Suprapubic skin (tissue), 4 donors: ENCODE measurements at regions not wholly inside any gene's neighbourhood (a gene's known extent, or its start where the extent isn't known, plus 50 kb on each side); places are given as distances from the start of the nearest gene placed in this dataset.

Experiments used
- DNase-seq, 2 donors: peaks; one replicate each; pipeline ENCODE4 v3.0.0-alpha.2; 2019; ENCODE audit warnings: low spot score in 2 of 2
- H3K27ac ChIP-seq: fragments of 200-600 bp; sonication (generic); one replicate; pipeline ENCODE4 v1.5.1; 2019
- H3K27me3 ChIP-seq: fragments of 200-600 bp; sonication (generic); one replicate; pipeline ENCODE4 v1.5.1; 2019
- H3K36me3 ChIP-seq: fragments of 200-600 bp; sonication (generic); one replicate; pipeline ENCODE4 v1.5.1; 2019
- H3K4me1 ChIP-seq: fragments of 200-600 bp; sonication (generic); one replicate; pipeline ENCODE4 v1.5.1; 2019
- H3K4me3 ChIP-seq: fragments of 200-600 bp; sonication (generic); one replicate; pipeline ENCODE4 v1.5.1; 2019; ENCODE audit warnings: mild to moderate bottlenecking
- H3K9me3 ChIP-seq: fragments of 200-600 bp; sonication (generic); one replicate; pipeline ENCODE4 v1.5.1; 2019
- EP300 ChIP-seq: sonication (generic); formaldehyde crosslinking; IDR thresholded peaks from one replicate; pipeline ENCODE4 v1.6.1; 2017; ENCODE audit warnings: antibody characterized with exemption
- POLR2A ChIP-seq, 2 donors: fragments of 450-650 bp; IDR thresholded peaks; one replicate each; pipeline ENCODE4 v1.6.1; 2017; ENCODE audit warnings: antibody characterized with exemption in 2 of 2, mild to moderate bottlenecking in 2 of 2, moderate library complexity in 2 of 2
- POLR2AphosphoS5 ChIP-seq, 3 donors: sonication (generic); formaldehyde crosslinking; IDR thresholded peaks; one replicate each; pipeline ENCODE4 v1.6.1; 2017; ENCODE audit warnings: antibody characterized with exemption in 3 of 3
- WGBS: methylation state at CpG from one replicate; pipeline ENCODE4 v1.1.5; 2018; 5-methylcytosine and 5-hydroxymethylcytosine counted together
- TF ChIP-seq, protein P1 (sequence below), 2 donors: fragments of 200-600 bp in 1 of 2; fragments of 450-650 bp in 1 of 2; sonication (generic) in 1 of 2; IDR thresholded peaks; one replicate each; pipeline ENCODE4 v1.5.1; 2016 to 2019; ENCODE audit warnings: antibody characterized with exemption in 2 of 2, mild to moderate bottlenecking in 1 of 2, moderate library complexity in 1 of 2

DNA sequence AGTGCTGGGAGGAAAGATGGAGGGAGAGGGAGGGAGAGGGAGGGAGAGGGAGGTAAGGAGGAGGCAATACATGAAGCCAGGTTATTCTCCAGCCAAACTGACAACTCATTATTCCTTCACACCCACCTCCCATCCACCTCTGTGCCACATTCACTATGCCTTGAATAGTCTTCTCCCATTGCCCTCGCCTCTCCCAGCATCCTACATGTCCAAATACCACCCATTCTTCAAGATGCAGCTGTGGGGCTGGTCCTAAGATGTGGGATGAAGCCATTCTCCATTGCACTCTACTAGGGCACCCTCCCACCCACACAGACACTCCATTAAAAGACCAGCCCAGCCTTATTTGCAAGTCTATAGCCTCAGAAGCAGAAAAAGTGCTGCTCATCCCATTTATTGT is 165.8 kb downstream of the RRAGC start:
- TF ChIP-seq POLR2A (IDR thresholded peaks at IDR 0.05) (no peak), EP300 (no peak), POLR2AphosphoS5 (IDR thresholded peaks at IDR 0.05) (no peak)
- Histone ChIP-seq H3K27me3 (peaks cover 4% of the 10 kb centered on the region), H3K9me3 (no peaks in the 10 kb centered on the region), H3K27ac (no peak overlapping the region), H3K4me1 (no peaks in the 10 kb centered on the region), H3K36me3 (no peaks in the 10 kb centered on the region), H3K4me3 (no peak overlapping the region)
- DNase-seq: no peak
- 73% methylated on average over 1 of the region's 1 CpG for WGBS

DNA sequence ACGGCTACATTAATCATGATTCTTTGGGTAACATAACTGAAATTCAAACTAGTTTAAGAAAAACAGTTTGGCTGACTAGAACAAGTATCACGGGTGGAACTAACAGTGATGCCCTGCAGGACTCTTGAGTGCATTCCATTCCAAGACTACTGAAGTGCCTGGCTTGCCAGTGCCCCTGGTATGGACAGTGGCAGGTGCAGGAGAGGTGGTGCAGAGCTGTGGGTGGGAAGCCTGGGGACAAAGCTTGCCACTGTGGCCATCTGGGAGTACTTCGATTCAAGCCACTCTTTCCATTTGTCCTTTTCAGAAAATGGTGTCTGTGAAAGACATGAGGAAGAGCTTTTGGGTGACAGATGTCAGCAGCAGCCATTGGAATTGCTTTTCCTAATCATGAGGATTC is 166.5 kb downstream of the RRAGC start:
- H3K4me3 ChIP-seq: no peak overlapping the region
- no peaks in the 10 kb centered on the region for H3K4me1 ChIP-seq
- 71% methylated on average over 3 of the region's 3 CpGs for WGBS
- DNase-seq: no peak
- H3K9me3 ChIP-seq: no peaks in the 10 kb centered on the region
- H3K36me3 ChIP-seq: no peaks in the 10 kb centered on the region
- TF ChIP-seq POLR2A (IDR thresholded peaks at IDR 0.05): no peak
- no peak for TF ChIP-seq POLR2AphosphoS5 (IDR thresholded peaks at IDR 0.05)
- TF ChIP-seq, protein P1, sequence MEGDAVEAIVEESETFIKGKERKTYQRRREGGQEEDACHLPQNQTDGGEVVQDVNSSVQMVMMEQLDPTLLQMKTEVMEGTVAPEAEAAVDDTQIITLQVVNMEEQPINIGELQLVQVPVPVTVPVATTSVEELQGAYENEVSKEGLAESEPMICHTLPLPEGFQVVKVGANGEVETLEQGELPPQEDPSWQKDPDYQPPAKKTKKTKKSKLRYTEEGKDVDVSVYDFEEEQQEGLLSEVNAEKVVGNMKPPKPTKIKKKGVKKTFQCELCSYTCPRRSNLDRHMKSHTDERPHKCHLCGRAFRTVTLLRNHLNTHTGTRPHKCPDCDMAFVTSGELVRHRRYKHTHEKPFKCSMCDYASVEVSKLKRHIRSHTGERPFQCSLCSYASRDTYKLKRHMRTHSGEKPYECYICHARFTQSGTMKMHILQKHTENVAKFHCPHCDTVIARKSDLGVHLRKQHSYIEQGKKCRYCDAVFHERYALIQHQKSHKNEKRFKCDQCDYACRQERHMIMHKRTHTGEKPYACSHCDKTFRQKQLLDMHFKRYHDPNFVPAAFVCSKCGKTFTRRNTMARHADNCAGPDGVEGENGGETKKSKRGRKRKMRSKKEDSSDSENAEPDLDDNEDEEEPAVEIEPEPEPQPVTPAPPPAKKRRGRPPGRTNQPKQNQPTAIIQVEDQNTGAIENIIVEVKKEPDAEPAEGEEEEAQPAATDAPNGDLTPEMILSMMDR (IDR thresholded peaks at IDR 0.05): no peak
- TF ChIP-seq EP300: no peak
- peaks cover 7% of the 10 kb centered on the region for H3K27me3 ChIP-seq
- no peak overlapping the region for H3K27ac ChIP-seq

DNA sequence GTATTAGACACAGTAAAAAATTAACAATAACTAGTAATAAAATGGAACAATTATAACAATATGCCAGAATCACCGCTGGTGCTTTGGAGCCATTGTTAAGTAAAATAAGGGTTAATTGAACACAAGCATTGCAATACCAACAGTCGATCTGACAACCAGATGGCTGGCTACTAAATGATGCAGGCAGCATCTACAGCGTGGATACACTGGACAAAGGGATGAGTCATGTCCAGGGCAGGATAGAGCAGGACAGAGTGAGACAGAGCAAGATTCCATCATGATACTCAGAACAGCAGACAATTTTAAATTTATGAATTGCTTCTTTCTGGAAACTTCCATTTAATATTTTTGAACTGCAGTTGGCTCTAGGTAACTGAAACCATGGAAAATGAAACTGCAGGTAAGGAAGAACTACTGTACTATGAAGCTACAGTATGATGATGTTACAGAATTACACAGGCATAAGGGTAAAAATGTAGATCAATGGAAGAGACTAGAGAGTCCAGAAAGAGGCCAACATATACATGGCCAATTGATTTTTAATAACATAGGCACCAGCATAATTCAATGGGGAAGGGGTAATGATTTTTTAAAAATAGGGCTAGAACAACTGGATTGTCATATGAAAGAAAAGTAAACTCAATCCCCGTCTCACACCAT is 168.7 kb downstream of the RRAGC start:
- H3K27me3 ChIP-seq: peaks cover 12% of the 10 kb centered on the region
- no peaks in the 10 kb centered on the region for H3K36me3 ChIP-seq
- no peak overlapping the region for H3K4me3 ChIP-seq
- DNase-seq: no peak
- no peak for TF ChIP-seq POLR2AphosphoS5 (IDR thresholded peaks at IDR 0.05)
- TF ChIP-seq, protein P1 (IDR thresholded peaks at IDR 0.05): no peak
- no peaks in the 10 kb centered on the region for H3K9me3 ChIP-seq
- no peak overlapping the region for H3K27ac ChIP-seq
- 66% methylated on average over 4 of the region's 4 CpGs for WGBS
- no peaks in the 10 kb centered on the region for H3K4me1 ChIP-seq

DNA sequence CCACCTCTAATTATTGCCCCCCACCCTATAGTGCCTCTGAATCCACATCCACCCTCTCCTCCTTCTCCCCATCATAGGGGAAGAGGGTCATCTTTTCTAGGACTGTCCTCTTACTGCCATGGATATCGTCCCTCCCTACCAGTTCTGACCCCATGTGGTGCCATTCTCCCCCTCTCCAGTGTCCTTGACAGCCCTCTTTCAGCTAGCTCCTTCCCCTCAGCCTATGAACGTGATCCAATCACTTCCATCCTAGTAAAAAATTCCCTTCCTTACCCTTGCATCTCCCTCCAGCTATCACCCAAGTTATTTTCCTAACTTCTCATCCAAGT is 172.7 kb downstream of the RRAGC start:
- no peaks in the 10 kb centered on the region for H3K4me1 ChIP-seq
- no peak overlapping the region for H3K27ac ChIP-seq
- WGBS: 55% methylated on average over 2 of the region's 2 CpGs
- no peak overlapping the region for H3K4me3 ChIP-seq
- H3K9me3 ChIP-seq: no peaks in the 10 kb centered on the region
- H3K36me3 ChIP-seq: no peaks in the 10 kb centered on the region
- peaks cover 26% of the 10 kb centered on the region for H3K27me3 ChIP-seq
- no peak for DNase-seq
- TF ChIP-seq POLR2A (IDR thresholded peaks at IDR 0.05) (no peak), POLR2AphosphoS5 (IDR thresholded peaks at IDR 0.05) (no peak), EP300 (no peak)
- TF ChIP-seq, protein P1 (IDR thresholded peaks at IDR 0.05): no peak

DNA sequence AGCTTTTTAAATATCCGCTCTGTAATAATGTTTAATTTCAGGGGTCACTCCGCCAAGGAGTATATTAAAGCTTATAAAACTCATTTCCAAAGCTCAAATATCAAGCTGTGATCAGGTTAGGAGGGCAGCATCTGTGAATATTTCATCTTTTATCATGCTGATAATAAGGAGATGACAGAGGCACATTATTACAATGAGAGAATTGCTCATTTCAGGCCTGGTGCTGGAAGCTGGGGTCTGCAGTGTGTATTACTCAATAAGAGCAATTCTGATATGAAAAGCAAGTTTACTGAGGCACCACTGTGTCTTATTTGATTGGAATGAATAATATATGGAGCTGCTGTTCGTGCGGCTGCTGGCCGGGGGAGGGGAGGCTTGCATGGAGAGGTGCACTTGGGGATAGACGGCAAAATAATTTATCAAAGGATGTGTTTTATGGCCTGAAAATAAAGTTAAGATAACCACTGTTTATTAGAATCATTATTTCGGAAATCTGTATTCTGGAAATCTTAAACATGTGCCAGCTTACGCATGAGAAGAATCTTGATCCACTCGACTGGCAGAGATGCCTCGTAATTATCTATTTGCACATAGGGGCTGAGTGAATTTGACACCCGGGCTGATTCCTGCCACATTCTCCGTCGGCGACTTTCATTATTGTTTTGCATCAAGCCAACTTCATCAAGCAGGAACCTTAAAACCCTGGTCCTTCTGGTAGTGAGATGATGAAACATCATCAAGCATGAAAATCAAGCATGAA is 173.2 kb downstream of the RRAGC start:
- H3K4me3 ChIP-seq: no peak overlapping the region
- no peak overlapping the region for H3K27ac ChIP-seq
- WGBS: 84% methylated on average over 14 of the region's 14 CpGs
- no peaks in the 10 kb centered on the region for H3K36me3 ChIP-seq
- H3K4me1 ChIP-seq: no peaks in the 10 kb centered on the region
- TF ChIP-seq, protein P1 (IDR thresholded peaks at IDR 0.05): no peak
- no peak for TF ChIP-seq EP300
- TF ChIP-seq POLR2AphosphoS5 (IDR thresholded peaks at IDR 0.05): no peak
- TF ChIP-seq POLR2A (IDR thresholded peaks at IDR 0.05): no peak
- H3K27me3 ChIP-seq: peaks cover 26% of the 10 kb centered on the region
- no peaks in the 10 kb centered on the region for H3K9me3 ChIP-seq
- DNase-seq: no peak
